ENCODE measurements at regions not wholly inside any gene's neighbourhood (a gene's known extent, or its start where the extent isn't known, plus 50 kb on each side); places are given as distances from the start of the nearest gene placed in this dataset.
"Not testable (repeated sequence)": the region's sequence is repeated elsewhere in the genome, so short reads cannot be mapped to it uniquely, and the experiment has no call there.

GRCh38 chr3:25182794-25183193 is 245.3 kb upstream of the RARB start:
- DNase-seq: no peak
- H3K4me1 ChIP-seq (ENCODE audit: low read length): no peaks in the 10 kb centered on the region
- TF ChIP-seq EZH2phosphoT487 (IDR thresholded peaks at IDR 0.05; ENCODE audit: low read length) (no peak), CTCF (IDR thresholded peaks at IDR 0.05; ENCODE audit: low read length) (no peak), EZH2 (optimal IDR thresholded peaks at IDR 0.05; ENCODE audit: low read depth, low read length) (no peak)

GRCh38 chr3:25184641-25185250 is 243.3 kb upstream of the RARB start:
- DNase-seq: no peak
- no peak overlapping the region for H3K4me3 ChIP-seq (ENCODE audit: low read length)
- H3K27me3 ChIP-seq (replicated peaks; ENCODE audit: insufficient read depth, low read length): no peaks in the 10 kb centered on the region
- H3K27ac ChIP-seq (ENCODE audit: low read length): no peak overlapping the region
- H3K9me2 ChIP-seq (replicated peaks; ENCODE audit: insufficient read depth, low read length): no peaks in the 10 kb centered on the region
- TF ChIP-seq EZH2phosphoT487 (IDR thresholded peaks at IDR 0.05; ENCODE audit: low read length): no peak
- no peaks in the 10 kb centered on the region for H3K79me2 ChIP-seq (ENCODE audit: low read length)
- H3K4me2 ChIP-seq (ENCODE audit: low read depth, low read length): no peak overlapping the region
- no peaks in the 10 kb centered on the region for H3K36me3 ChIP-seq (replicated peaks; ENCODE audit: insufficient read depth, low read length)
- no peaks in the 10 kb centered on the region for H3F3A ChIP-seq (ENCODE audit: insufficient read depth, low read length)
- no peaks in the 10 kb centered on the region for H3K9me3 ChIP-seq (replicated peaks; ENCODE audit: insufficient read depth, low read length)
- no peaks in the 10 kb centered on the region for H4K20me1 ChIP-seq (ENCODE audit: insufficient read depth, low read length)
- no peak overlapping the region for H3K9ac ChIP-seq (ENCODE audit: low read length)
- H3K4me1 ChIP-seq (ENCODE audit: low read length): no peaks in the 10 kb centered on the region
- no peak overlapping the region for H2AFZ ChIP-seq (ENCODE audit: low read length)

More at GRCh38 chr3:25182794-25183193, 245.3 kb upstream of the RARB start:
- Histone ChIP-seq H3K27me3 (replicated peaks; ENCODE audit: insufficient read depth, low read length) (no peaks in the 10 kb centered on the region), H2AFZ (ENCODE audit: low read length) (no peak overlapping the region), H3K4me2 (ENCODE audit: low read depth, low read length) (no peak overlapping the region), H4K20me1 (ENCODE audit: insufficient read depth, low read length) (no peaks in the 10 kb centered on the region), H3K9me2 (replicated peaks; ENCODE audit: insufficient read depth, low read length) (no peaks in the 10 kb centered on the region), H3K9ac (ENCODE audit: low read length) (no peak overlapping the region), H3K9me3 (replicated peaks; ENCODE audit: insufficient read depth, low read length) (no peaks in the 10 kb centered on the region), H3K36me3 (replicated peaks; ENCODE audit: insufficient read depth, low read length) (no peaks in the 10 kb centered on the region), H3K27ac (ENCODE audit: low read length) (no peak overlapping the region), H3K79me2 (ENCODE audit: low read length) (no peaks in the 10 kb centered on the region), H3K4me3 (ENCODE audit: low read length) (no peak overlapping the region), H3F3A (ENCODE audit: insufficient read depth, low read length) (no peaks in the 10 kb centered on the region)

DNA sequence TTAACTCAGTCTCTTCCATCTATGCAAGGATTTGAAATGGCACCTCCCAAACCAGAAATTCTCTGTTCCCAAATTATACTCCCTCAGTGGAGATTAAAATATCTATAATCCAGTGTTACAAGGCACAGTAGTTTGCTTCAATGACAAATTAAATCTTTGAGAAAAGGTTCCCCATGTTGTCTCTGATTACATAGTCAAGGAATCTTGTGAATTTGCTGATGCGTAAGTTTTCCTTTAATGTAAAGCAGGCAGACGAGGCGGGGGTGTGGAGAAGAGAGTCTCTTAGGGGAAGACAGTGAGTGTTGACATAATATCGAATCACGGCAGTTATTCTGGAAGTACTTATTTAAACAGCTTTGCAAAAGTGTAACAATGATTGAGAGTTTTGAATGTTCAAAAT is 236.4 kb upstream of the RARB start:
- Histone ChIP-seq H3K4me2 (ENCODE audit: low read depth, low read length) (no peak overlapping the region), H3K36me3 (replicated peaks; ENCODE audit: insufficient read depth, low read length) (no peaks in the 10 kb centered on the region), H3K9me3 (replicated peaks; ENCODE audit: insufficient read depth, low read length) (no peaks in the 10 kb centered on the region), H3K27me3 (replicated peaks; ENCODE audit: insufficient read depth, low read length) (no peaks in the 10 kb centered on the region), H3K79me2 (ENCODE audit: low read length) (no peaks in the 10 kb centered on the region), H3K4me3 (ENCODE audit: low read length) (no peak overlapping the region), H2AFZ (ENCODE audit: low read length) (no peak overlapping the region), H3K9ac (ENCODE audit: low read length) (no peak overlapping the region), H4K20me1 (ENCODE audit: insufficient read depth, low read length) (no peaks in the 10 kb centered on the region), H3K27ac (ENCODE audit: low read length) (no peak overlapping the region), H3F3A (ENCODE audit: insufficient read depth, low read length) (no peaks in the 10 kb centered on the region), H3K9me2 (replicated peaks; ENCODE audit: insufficient read depth, low read length) (no peaks in the 10 kb centered on the region), H3K4me1 (ENCODE audit: low read length) (no peaks in the 10 kb centered on the region)
- TF ChIP-seq CTCF (IDR thresholded peaks at IDR 0.05; ENCODE audit: low read length): no peak
- TF ChIP-seq EZH2 (optimal IDR thresholded peaks at IDR 0.05; ENCODE audit: low read depth, low read length): no peak
- DNase-seq: no peak

- DNase-seq; H3K9me2 ChIP-seq (replicated peaks; ENCODE audit: insufficient read depth, low read length); H2AFZ ChIP-seq (ENCODE audit: low read length); H3K4me1 ChIP-seq (ENCODE audit: low read length); H3K9me3 ChIP-seq (replicated peaks; ENCODE audit: insufficient read depth, low read length); H3K79me2 ChIP-seq (ENCODE audit: low read length); H3K4me2 ChIP-seq (ENCODE audit: low read depth, low read length); H3K4me3 ChIP-seq (ENCODE audit: low read length); H3K27me3 ChIP-seq (replicated peaks; ENCODE audit: insufficient read depth, low read length); H4K20me1 ChIP-seq (ENCODE audit: insufficient read depth, low read length); H3K36me3 ChIP-seq (replicated peaks; ENCODE audit: insufficient read depth, low read length); H3K9ac ChIP-seq (ENCODE audit: low read length); H3K27ac ChIP-seq (ENCODE audit: low read length); H3F3A ChIP-seq (ENCODE audit: insufficient read depth, low read length): not testable (repeated sequence)
Observed at GRCh38 chr3:25199567-25199966, 228.5 kb upstream of the RARB start.
